ENCODE measurements at regions not wholly inside any gene's neighbourhood (a gene's known extent, or its start where the extent isn't known, plus 50 kb on each side); places are given as distances from the start of the nearest gene placed in this dataset.

GRCh38 chr20:22689266-22689665 is 104.9 kb upstream of the FOXA2 start:
- DNase-seq (ENCODE audit: extremely low spot score in 2 of 2): peak in 1 of 2 donors; percentile 77
- H3K4me1 ChIP-seq: peaks cover 5% of the 10 kb centered on the region

GRCh38 chr20:22690000-22690399 is 105.6 kb upstream of the FOXA2 start:
- no peak for TF ChIP-seq POLR2AphosphoS5 (IDR thresholded peaks at IDR 0.05; ENCODE audit: insufficient read depth in 1 of 2, low read depth in 1 of 2)
- no peak for TF ChIP-seq POLR2A (IDR thresholded peaks at IDR 0.05)
- TF ChIP-seq CTCF (IDR thresholded peaks at IDR 0.05): no peak
- DNase-seq (ENCODE audit: extremely low spot score in 2 of 2): peak in 1 of 2 donors; percentile 32
- peaks cover 5% of the 10 kb centered on the region for H3K4me1 ChIP-seq
- H3K4me3 ChIP-seq: no peak overlapping the region
- H3K9me3 ChIP-seq: no peaks in the 10 kb centered on the region
- intact Hi-C loops (cut with DNase I): loop anchor here (5.0 to 10.0 kb wide), 2 partner anchors 355 to 652 kb away; partner anchors contain the start of gene THBD
- no peaks in the 10 kb centered on the region for H3K27me3 ChIP-seq
- H3K36me3 ChIP-seq: no peaks in the 10 kb centered on the region
- no peak overlapping the region for H3K27ac ChIP-seq

More at GRCh38 chr20:22689266-22689665, 104.9 kb upstream of the FOXA2 start:
- Histone ChIP-seq H3K9me3 (no peaks in the 10 kb centered on the region), H3K27me3 (no peaks in the 10 kb centered on the region), H3K36me3 (no peaks in the 10 kb centered on the region), H3K4me3 (no peak overlapping the region), H3K27ac (no peak overlapping the region)
- intact Hi-C loops (cut with DNase I): loop anchor here (5.0 kb wide), 1 partner anchor 653 kb away; no protein-coding TSS in a partner anchor
- no peak for TF ChIP-seq POLR2AphosphoS5 (IDR thresholded peaks at IDR 0.05; ENCODE audit: insufficient read depth in 1 of 2, low read depth in 1 of 2)
- TF ChIP-seq CTCF (IDR thresholded peaks at IDR 0.05): no peak
- TF ChIP-seq POLR2A (IDR thresholded peaks at IDR 0.05): no peak

GRCh38 chr20:22690616-22691179 is 106.3 kb upstream of the FOXA2 start:
- no peaks in the 10 kb centered on the region for H3K9me3 ChIP-seq
- DNase-seq (ENCODE audit: extremely low spot score in 2 of 2): peak in 1 of 2 donors; percentile 65
- no peak overlapping the region for H3K27ac ChIP-seq
- no peak overlapping the region for H3K4me3 ChIP-seq
- H3K4me1 ChIP-seq: peaks cover 5% of the 10 kb centered on the region
- intact Hi-C loops (cut with DNase I): loop anchor here (10.0 kb wide), 1 partner anchor 354 kb away; the partner anchor contains the start of gene THBD
- TF ChIP-seq CTCF (IDR thresholded peaks at IDR 0.05) (no peak), POLR2AphosphoS5 (IDR thresholded peaks at IDR 0.05; ENCODE audit: insufficient read depth in 1 of 2, low read depth in 1 of 2) (no peak), POLR2A (IDR thresholded peaks at IDR 0.05) (no peak)
- no peaks in the 10 kb centered on the region for H3K36me3 ChIP-seq
- no peaks in the 10 kb centered on the region for H3K27me3 ChIP-seq

- Histone ChIP-seq H3K4me1 (peaks cover 5% of the 10 kb centered on the region), H3K27me3 (no peaks in the 10 kb centered on the region), H3K27ac (no peak overlapping the region), H3K4me3 (no peak overlapping the region), H3K36me3 (no peaks in the 10 kb centered on the region), H3K9me3 (no peaks in the 10 kb centered on the region)
- TF ChIP-seq POLR2A (IDR thresholded peaks at IDR 0.05) (no peak), POLR2AphosphoS5 (IDR thresholded peaks at IDR 0.05; ENCODE audit: insufficient read depth in 1 of 2, low read depth in 1 of 2) (peak in 1 of 2 donors; percentile 40), CTCF (IDR thresholded peaks at IDR 0.05) (peak; percentile 85 to 89 (median 87))
- DNase-seq (ENCODE audit: extremely low spot score in 2 of 2): peak in 1 of 2 donors; percentile 88
- intact Hi-C loops (cut with DNase I): loop anchor here (10.0 kb wide), 1 partner anchor 353 kb away; the partner anchor contains the start of gene THBD
These were observed 107.2 kb upstream of the FOXA2 start for GRCh38 chr20:22691369-22692118.
